ENCODE measurements at regions not wholly inside any gene's neighbourhood (a gene's known extent, or its start where the extent isn't known, plus 50 kb on each side); places are given as distances from the start of the nearest gene placed in this dataset.

DNA sequence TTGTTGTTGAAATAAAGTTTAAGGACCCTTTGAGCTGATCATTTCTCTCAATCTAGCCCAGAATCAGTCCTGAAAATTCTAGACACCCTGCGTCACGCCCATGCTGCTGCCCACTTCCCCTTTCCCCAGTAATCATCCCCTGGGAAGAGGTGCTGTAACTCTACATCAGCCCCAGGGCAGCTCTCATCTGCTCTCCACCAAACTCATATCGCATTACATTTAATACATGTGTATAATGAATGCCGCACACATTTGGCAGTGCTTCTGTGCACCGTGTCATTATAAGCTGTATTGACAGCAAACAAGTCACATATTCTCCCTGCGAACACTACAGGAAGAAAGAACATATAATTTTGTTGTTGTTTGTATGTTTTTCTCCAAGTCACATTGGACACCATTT, 539.7 kb upstream of the DAB1 start:
- Histone ChIP-seq H4K20me1 (ENCODE audit: control insufficient read depth, extremely low read depth, insufficient read depth, low read length) (no peaks in the 10 kb centered on the region), H3K36me3 (ENCODE audit: control insufficient read depth, insufficient read depth, low read length) (no peaks in the 10 kb centered on the region), H3K9me3 (ENCODE audit: control insufficient read depth, insufficient read depth, low read depth, low read length) (no peaks in the 10 kb centered on the region), H3K27me3 (ENCODE audit: control insufficient read depth, insufficient read depth, low read length) (no peaks in the 10 kb centered on the region), H3K4me3 (replicated peaks in 1 of 4; ENCODE audit: control extremely low read depth in 1 of 4, insufficient read depth in 1 of 4, low read depth in 3 of 4, low read length in 4 of 4) (no peak overlapping the region), H3K9ac (ENCODE audit: insufficient read depth, low read length) (no peak overlapping the region), H2AFZ (ENCODE audit: low read length) (no peak overlapping the region), H3K4me2 (ENCODE audit: extremely low read depth, insufficient read depth, low read length) (no peak overlapping the region), H3K4me1 (ENCODE audit: control insufficient read depth, extremely low read depth, insufficient read depth, low read length) (no peaks in the 10 kb centered on the region), H3K79me2 (ENCODE audit: control insufficient read depth, insufficient read depth, low read length) (no peaks in the 10 kb centered on the region), H3K27ac (ENCODE audit: insufficient read depth, low read length) (no peak overlapping the region)
- DNase-seq (ENCODE audit: low read depth in 2 of 2) = no peak
- TF ChIP-seq EZH2 (IDR thresholded peaks at IDR 0.05; ENCODE audit: low read length, missing control alignments) = no peak
- TF ChIP-seq, protein P1, sequence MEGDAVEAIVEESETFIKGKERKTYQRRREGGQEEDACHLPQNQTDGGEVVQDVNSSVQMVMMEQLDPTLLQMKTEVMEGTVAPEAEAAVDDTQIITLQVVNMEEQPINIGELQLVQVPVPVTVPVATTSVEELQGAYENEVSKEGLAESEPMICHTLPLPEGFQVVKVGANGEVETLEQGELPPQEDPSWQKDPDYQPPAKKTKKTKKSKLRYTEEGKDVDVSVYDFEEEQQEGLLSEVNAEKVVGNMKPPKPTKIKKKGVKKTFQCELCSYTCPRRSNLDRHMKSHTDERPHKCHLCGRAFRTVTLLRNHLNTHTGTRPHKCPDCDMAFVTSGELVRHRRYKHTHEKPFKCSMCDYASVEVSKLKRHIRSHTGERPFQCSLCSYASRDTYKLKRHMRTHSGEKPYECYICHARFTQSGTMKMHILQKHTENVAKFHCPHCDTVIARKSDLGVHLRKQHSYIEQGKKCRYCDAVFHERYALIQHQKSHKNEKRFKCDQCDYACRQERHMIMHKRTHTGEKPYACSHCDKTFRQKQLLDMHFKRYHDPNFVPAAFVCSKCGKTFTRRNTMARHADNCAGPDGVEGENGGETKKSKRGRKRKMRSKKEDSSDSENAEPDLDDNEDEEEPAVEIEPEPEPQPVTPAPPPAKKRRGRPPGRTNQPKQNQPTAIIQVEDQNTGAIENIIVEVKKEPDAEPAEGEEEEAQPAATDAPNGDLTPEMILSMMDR (conservative IDR thresholded peaks at IDR 0.05 in 1 of 2, IDR thresholded peaks at IDR 0.05 in 1 of 2; ENCODE audit: low read depth in 1 of 2, low read length in 2 of 2) = no peak

DNA sequence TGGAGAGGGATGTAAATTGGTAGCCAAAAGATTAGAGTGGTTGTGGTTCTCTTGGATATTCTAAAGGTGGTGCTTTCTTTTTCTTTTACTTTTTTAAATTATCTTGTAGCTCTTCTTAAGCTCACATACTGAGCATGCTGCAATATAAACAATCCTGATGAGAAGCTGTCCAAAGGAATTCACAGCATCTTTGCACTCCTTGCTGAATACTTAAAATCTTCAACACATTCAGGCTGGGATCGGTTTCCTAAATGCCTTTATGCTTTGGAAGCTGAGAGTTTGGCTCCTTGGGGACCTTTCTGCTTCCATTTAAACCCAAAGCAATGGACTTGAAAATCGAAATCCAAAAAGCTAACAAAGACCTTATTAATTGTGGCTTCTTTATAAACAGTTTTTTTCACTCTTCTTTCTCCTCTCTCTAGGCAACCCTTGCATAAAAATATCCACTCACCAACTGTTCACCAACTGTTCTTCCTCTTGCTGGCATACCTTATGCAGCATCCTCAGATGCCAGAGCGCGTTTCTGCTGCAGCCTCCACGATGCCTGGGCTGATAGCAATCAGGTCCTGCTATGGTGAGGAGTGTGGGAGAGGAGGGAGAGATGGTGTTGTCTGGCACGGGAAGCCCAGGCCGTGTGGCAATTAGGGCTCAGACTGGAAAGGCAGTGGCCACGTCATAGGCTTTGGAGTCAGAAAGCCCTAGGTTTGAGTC, 535.8 kb upstream of the DAB1 start:
- no peak overlapping the region for H3K4me2 ChIP-seq (ENCODE audit: extremely low read depth, insufficient read depth, low read length)
- no peaks in the 10 kb centered on the region for H3K27me3 ChIP-seq (ENCODE audit: control insufficient read depth, insufficient read depth, low read length)

DNA sequence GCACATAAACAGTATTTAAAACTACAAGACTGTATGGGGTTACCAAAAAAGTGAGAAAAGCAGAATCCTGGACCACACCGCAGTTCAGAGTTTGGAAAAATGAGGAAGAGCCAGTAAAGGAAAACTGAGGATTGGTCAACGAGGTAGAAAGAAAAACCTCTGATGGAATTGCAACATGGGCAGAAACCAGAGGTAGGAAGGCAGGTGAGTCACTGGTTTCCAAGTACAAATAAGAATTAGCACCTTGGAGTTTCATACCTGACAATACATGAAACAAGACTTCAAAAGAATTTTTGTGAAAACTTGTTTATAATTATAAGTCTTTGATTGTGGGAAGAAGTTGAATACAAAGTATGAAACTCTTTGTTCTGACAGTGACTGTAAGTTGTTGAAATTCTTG, 533.7 kb upstream of the DAB1 start:
- H3K4me1 ChIP-seq (ENCODE audit: control insufficient read depth, extremely low read depth, insufficient read depth, low read length) = no peaks in the 10 kb centered on the region
- no peaks in the 10 kb centered on the region for H4K20me1 ChIP-seq (ENCODE audit: control insufficient read depth, extremely low read depth, insufficient read depth, low read length)
- H3K27ac ChIP-seq (ENCODE audit: insufficient read depth, low read length) = no peak overlapping the region
- no peak overlapping the region for H2AFZ ChIP-seq (ENCODE audit: low read length)
- no peak overlapping the region for H3K4me2 ChIP-seq (ENCODE audit: extremely low read depth, insufficient read depth, low read length)
- TF ChIP-seq, protein P1 (conservative IDR thresholded peaks at IDR 0.05 in 1 of 2, IDR thresholded peaks at IDR 0.05 in 1 of 2; ENCODE audit: low read depth in 1 of 2, low read length in 2 of 2) = no peak
- no peak for TF ChIP-seq EZH2 (IDR thresholded peaks at IDR 0.05; ENCODE audit: low read length, missing control alignments)
- no peak overlapping the region for H3K4me3 ChIP-seq (replicated peaks in 1 of 4; ENCODE audit: control extremely low read depth in 1 of 4, insufficient read depth in 1 of 4, low read depth in 3 of 4, low read length in 4 of 4)
- H3K27me3 ChIP-seq (ENCODE audit: control insufficient read depth, insufficient read depth, low read length) = no peaks in the 10 kb centered on the region
- H3K9ac ChIP-seq (ENCODE audit: insufficient read depth, low read length) = no peak overlapping the region
- no peaks in the 10 kb centered on the region for H3K79me2 ChIP-seq (ENCODE audit: control insufficient read depth, insufficient read depth, low read length)
- no peaks in the 10 kb centered on the region for H3K36me3 ChIP-seq (ENCODE audit: control insufficient read depth, insufficient read depth, low read length)
- H3K9me3 ChIP-seq (ENCODE audit: control insufficient read depth, insufficient read depth, low read depth, low read length) = no peaks in the 10 kb centered on the region
- DNase-seq (ENCODE audit: low read depth in 2 of 2) = no peak

More for the DNA sequence above, 535.8 kb upstream of the DAB1 start:
- Histone ChIP-seq H3K36me3 (ENCODE audit: control insufficient read depth, insufficient read depth, low read length) (no peaks in the 10 kb centered on the region), H4K20me1 (ENCODE audit: control insufficient read depth, extremely low read depth, insufficient read depth, low read length) (no peaks in the 10 kb centered on the region), H3K9me3 (ENCODE audit: control insufficient read depth, insufficient read depth, low read depth, low read length) (no peaks in the 10 kb centered on the region), H3K79me2 (ENCODE audit: control insufficient read depth, insufficient read depth, low read length) (no peaks in the 10 kb centered on the region), H3K4me1 (ENCODE audit: control insufficient read depth, extremely low read depth, insufficient read depth, low read length) (no peaks in the 10 kb centered on the region), H3K9ac (ENCODE audit: insufficient read depth, low read length) (no peak overlapping the region), H3K27ac (ENCODE audit: insufficient read depth, low read length) (no peak overlapping the region), H2AFZ (ENCODE audit: low read length) (no peak overlapping the region), H3K4me3 (replicated peaks in 1 of 4; ENCODE audit: control extremely low read depth in 1 of 4, insufficient read depth in 1 of 4, low read depth in 3 of 4, low read length in 4 of 4) (no peak overlapping the region)
- TF ChIP-seq EZH2 (IDR thresholded peaks at IDR 0.05; ENCODE audit: low read length, missing control alignments) = no peak
- TF ChIP-seq, protein P1 (conservative IDR thresholded peaks at IDR 0.05 in 1 of 2, IDR thresholded peaks at IDR 0.05 in 1 of 2; ENCODE audit: low read depth in 1 of 2, low read length in 2 of 2) = no peak
- no peak for DNase-seq (ENCODE audit: low read depth in 2 of 2)
